K562 (cell line): ENCODE measurements at regions not wholly inside any gene's neighbourhood (a gene's known extent, or its start where the extent isn't known, plus 50 kb on each side); places are given as distances from the start of the nearest gene placed in this dataset.

Experiments
- ATAC-seq: fragments of 200-7000 bp; cut with Tn5 transposase; 3 replicates; pipeline ENCODE4 v1.9.1; 2020; ENCODE audit warnings: moderate library complexity
- BruUV-seq: library from RNA; stranded (reverse); fragments of 400-500 nt; replicated peaks from 2 replicates; lab custom pipeline; 2021; lab: Mats Ljungman, UMichigan
- CTCF ChIA-PET: fragments of 300-600 bp; formaldehyde crosslinking; extraction: SDS; loops from one replicate; lab custom pipeline; 2021; ENCODE audit warnings: low intra/inter-chr PET ratio; lab: Yijun Ruan, JAX
- POLR2A ChIA-PET: fragments of 300-600, 350-650 bp; sonication (Branson Sonifier 250); formaldehyde crosslinking; extraction: SDS; loops from one replicate; lab custom pipeline; 2021; ENCODE audit warnings: antibody characterized with exemption, inconsistent platforms; lab: Yijun Ruan, JAX
- DNase-seq, 4 experiments: peaks; one replicate each; pipeline versions ENCODE4 v3.0.0 to v3.0.0-alpha.2; 2011 to 2018; ENCODE audit warnings: low spot score in 3 of 4, mixed read lengths in 3 of 4; ENCODE audit errors: extremely low read depth in 1 of 4
- FAIRE-seq: peaks from 2 replicates; lab custom pipeline; 2011; peaks lifted over from hg19 to GRCh38; lab: Jason Lieb, UNC
- H2AFZ ChIP-seq: 2 replicates; pipeline ENCODE4 v1.6.0; 2011; ENCODE audit warnings: low read depth, low read length, control low read depth, inconsistent platforms
- H3K27ac ChIP-seq: fragments of 200-600 bp; 3 replicates; pipeline ENCODE4 v1.8.0; 2011; ENCODE audit warnings: low read depth, mild to moderate bottlenecking, control low read depth, inconsistent platforms, low read length, moderate library complexity, mixed read lengths; ENCODE audit errors: extremely low read depth
- H3K27me3 ChIP-seq, 2 experiments: fragments of 300-600 bp in 1 of 2; 2 replicates in 1 of 2; 3 replicates in 1 of 2; pipeline versions ENCODE4 v1.6.0 to v1.8.0; 2011; ENCODE audit warnings: inconsistent platforms in 2 of 2, low read length in 2 of 2, mild to moderate bottlenecking in 1 of 2, mixed read lengths in 1 of 2, moderate library complexity in 1 of 2; ENCODE audit not compliant: control insufficient read depth in 2 of 2, insufficient read depth in 2 of 2
- H3K36me3 ChIP-seq: fragments of 300-600 bp; 3 replicates; pipeline ENCODE4 v1.8.0; 2011; ENCODE audit warnings: mild to moderate bottlenecking, low read length, inconsistent platforms; ENCODE audit not compliant: control insufficient read depth, insufficient read depth
- H3K4me1 ChIP-seq, 2 experiments: fragments of 200-600 bp in 1 of 2; replicated peaks in 1 of 2; 2 replicates in 1 of 2; 3 replicates in 1 of 2; pipeline versions ENCODE4 v1.5.1 to v1.8.0; 2011; ENCODE audit warnings: inconsistent platforms in 2 of 2, low read length in 2 of 2, mild to moderate bottlenecking in 1 of 2, mixed read lengths in 1 of 2, moderate library complexity in 1 of 2; ENCODE audit not compliant: control insufficient read depth in 2 of 2, insufficient read depth in 2 of 2
- H3K4me2 ChIP-seq: 2 replicates; pipeline ENCODE4 v1.6.1; 2011; ENCODE audit warnings: low read length, control low read depth, inconsistent platforms, mixed read lengths; ENCODE audit not compliant: insufficient read depth
- H3K4me3 ChIP-seq: fragments of 200-600 bp; sonication (generic), shearing (Covaris generic); 2 replicates; pipeline ENCODE4 v1.5.1; 2016; ENCODE audit warnings: control low read depth, inconsistent platforms
- H3K79me2 ChIP-seq: fragments of 200-600 bp; 3 replicates; pipeline ENCODE4 v1.8.0; 2011; ENCODE audit warnings: low read length, inconsistent platforms; ENCODE audit not compliant: control insufficient read depth, insufficient read depth
- H3K9ac ChIP-seq, 2 experiments: 2 replicates each; pipeline versions ENCODE4 v1.6.0 to v1.6.1; 2011; ENCODE audit warnings: low read depth in 2 of 2, low read length in 2 of 2, control low read depth in 1 of 2, inconsistent platforms in 1 of 2, mild to moderate bottlenecking in 1 of 2, mixed read lengths in 1 of 2; ENCODE audit not compliant: insufficient read depth in 1 of 2
- H3K9me1 ChIP-seq: one replicate; pipeline ENCODE4 v1.6.0; 2011; ENCODE audit warnings: inconsistent platforms, mild to moderate bottlenecking, low read length, moderate library complexity; ENCODE audit not compliant: control insufficient read depth, insufficient read depth
- H3K9me3 ChIP-seq: replicated peaks from 2 replicates; pipeline ENCODE4 v1.5.1; 2011; ENCODE audit warnings: low read depth, low read length, inconsistent platforms; ENCODE audit not compliant: control insufficient read depth, insufficient read depth
- H4K20me1 ChIP-seq: replicated peaks from 2 replicates; pipeline ENCODE4 v1.6.1; 2011; ENCODE audit warnings: low read length, inconsistent platforms, mixed read lengths; ENCODE audit not compliant: control insufficient read depth, insufficient read depth
- E4F1 ChIP-seq: fragments of 250-450 bp; sonication (Bioruptor Pico); IDR thresholded peaks from 2 replicates; pipeline ENCODE4 v1.5.0; 2021; ENCODE audit warnings: mild to moderate bottlenecking, borderline replicate concordance
- ILK ChIP-seq: fragments of 450-650 bp; IDR thresholded peaks from 2 replicates; pipeline ENCODE4 v1.6.1; 2016; ENCODE audit warnings: missing genetic modification characterization, low read depth, mild to moderate bottlenecking, missing compliant biosample characterization, moderate library complexity, borderline replicate concordance
- WGBS: fragments of 100-300 bp; shearing (Covaris generic); methylation state at CpG from one replicate; pipeline ENCODE4 v1.1.6; 2016; ENCODE audit warnings: low coverage, mixed read lengths; ENCODE audit not compliant: insufficient coverage; ENCODE audit errors: missing lambda C conversion rate; 5-methylcytosine and 5-hydroxymethylcytosine counted together
- in situ Hi-C: fragments of 300-500 bp; cut with MboI; formaldehyde crosslinking; loops from 4 replicates; pipeline ENCODE4 v1.15.0; 2018; ENCODE audit warnings: inconsistent platforms, mixed read lengths
- intact Hi-C: fragments of 100-400 bp; cut with micrococcal nuclease; formaldehyde crosslinking; loops from 2 replicates; pipeline ENCODE4 v1.14.2; 2022

- POLR2A ChIA-PET, result no interaction called here
- Histone ChIP-seq H2AFZ (no peak overlapping the region), H3K27ac (no peak overlapping the region), H3K4me2 (no peak overlapping the region)
- TF ChIP-seq ILK (tag) (no peak), E4F1 (no peak)
- TF ChIP-seq, all 486 proteins: peak for 0
- no peaks in the 10 kb centered on the region for H3K27me3 ChIP-seq
- intact Hi-C loops (no loop called here), in situ Hi-C loops (no loop called here)
- FAIRE-seq (no peak), ATAC-seq (no peak), DNase-seq (no peak)
- no peak overlapping the region for H3K9ac ChIP-seq
- CTCF ChIA-PET, result no interaction called here
- 0% methylated on average over 6 of the region's 7 CpGs for whole genome bisulfite sequencing
- no peaks in the 10 kb centered on the region for H4K20me1 ChIP-seq
- no peaks in the 10 kb centered on the region for H3K79me2 ChIP-seq
- no peaks in the 10 kb centered on the region for H3K36me3 ChIP-seq
- no TSS peak for BruUV-seq
- no peaks in the 10 kb centered on the region for H3K9me1 ChIP-seq
- no peaks in the 10 kb centered on the region for H3K4me1 ChIP-seq
- H3K9me3 ChIP-seq, result no peaks in the 10 kb centered on the region; the same call in 1 of the 2 replicates
- no peak overlapping the region for H3K4me3 ChIP-seq
Measured at GRCh38 chr3:34856081-34856947, 783.0 kb upstream of the ARPP21 start.
